HG03159 (cell line): ENCODE measurements at regions not wholly inside any gene's neighbourhood (a gene's known extent, or its start where the extent isn't known, plus 50 kb on each side); places are given as distances from the start of the nearest gene placed in this dataset.
"Not testable (repeated sequence)": the region's sequence is repeated elsewhere in the genome, so short reads cannot be mapped to it uniquely, and the experiment has no call there.

ENCODE experiments used
- ATAC-seq: cut with Tn5 transposase; IDR thresholded peaks from one replicate; pipeline ENCODE4 v1.9.1; 2021; ENCODE audit warnings: mild to moderate bottlenecking, moderate library complexity; ENCODE audit not compliant: unreplicated experiment

GRCh38 chr12:61934564-61934963 is 325.6 kb upstream of the USP15 start:
- no peak for ATAC-seq

DNA sequence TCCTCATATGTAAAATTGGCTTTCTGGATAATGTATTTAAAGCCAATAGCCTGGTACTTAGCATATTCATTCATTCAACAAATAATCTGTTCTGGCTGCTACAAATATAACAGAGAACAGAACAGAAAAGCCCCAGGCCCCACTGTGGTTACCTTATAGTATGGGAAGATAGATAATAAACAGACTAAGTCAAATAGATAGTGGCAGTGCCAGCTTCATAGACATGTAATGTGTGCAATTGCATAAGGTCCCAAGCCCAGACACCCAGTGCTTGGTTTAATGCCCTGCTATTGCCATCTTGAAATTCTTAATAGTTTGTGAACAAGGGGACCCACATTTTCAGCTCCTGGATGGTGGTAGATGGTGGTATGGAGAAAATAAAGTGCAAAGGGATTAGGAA is 320.2 kb upstream of the USP15 start:
- ATAC-seq, result no peak

GRCh38 chr12:61956545-61956944 is 303.7 kb upstream of the USP15 start:
- ATAC-seq, result no peak

GRCh38 chr12:61974461-61974860 is 285.7 kb upstream of the USP15 start:
- ATAC-seq, result no peak

- no peak for ATAC-seq
Measured at GRCh38 chr12:61985830-61986229, 274.4 kb upstream of the USP15 start.

DNA sequence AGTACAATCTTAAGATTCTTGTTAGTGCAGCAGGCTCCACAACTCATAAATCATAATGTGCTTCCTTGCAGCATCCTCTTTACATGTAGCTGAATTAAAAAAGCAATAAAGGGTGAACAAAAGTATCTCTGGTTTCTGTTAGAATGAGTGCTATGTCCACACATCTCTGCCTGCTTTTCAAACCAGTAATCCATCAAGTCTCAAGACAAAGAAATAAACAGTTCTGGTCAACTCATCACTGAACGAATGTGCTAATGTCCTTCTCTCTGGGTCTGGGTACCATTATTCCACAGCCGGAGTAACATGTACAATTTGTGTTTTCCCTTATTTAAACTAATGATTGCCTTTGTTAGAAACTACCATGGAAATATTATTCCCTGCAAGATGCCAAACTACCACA is 273.0 kb upstream of the USP15 start:
- ATAC-seq, result no peak

DNA sequence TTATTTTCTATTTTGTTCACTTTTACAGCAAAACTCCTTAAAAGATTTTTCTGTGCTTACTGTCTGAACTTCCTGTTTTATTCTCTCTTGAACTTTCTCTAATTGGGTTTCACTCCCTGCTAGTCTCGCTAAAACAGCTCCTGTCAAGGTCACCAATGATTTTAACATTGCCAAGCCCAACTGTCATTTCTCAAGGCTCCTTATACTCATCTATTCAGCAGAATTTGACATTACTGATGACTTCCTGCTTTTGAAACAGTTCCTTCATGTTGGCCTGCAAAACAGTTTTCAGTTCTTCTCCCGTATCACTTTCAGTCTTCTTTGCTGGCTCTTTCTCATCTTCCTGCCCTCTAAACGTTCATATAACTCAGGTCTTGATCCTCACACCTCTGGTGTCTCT is 268.5 kb upstream of the USP15 start:
- ATAC-seq, result no peak

- peak; percentile 81 for ATAC-seq
Measured at GRCh38 chr12:61993734-61994345, 266.4 kb upstream of the USP15 start.

DNA sequence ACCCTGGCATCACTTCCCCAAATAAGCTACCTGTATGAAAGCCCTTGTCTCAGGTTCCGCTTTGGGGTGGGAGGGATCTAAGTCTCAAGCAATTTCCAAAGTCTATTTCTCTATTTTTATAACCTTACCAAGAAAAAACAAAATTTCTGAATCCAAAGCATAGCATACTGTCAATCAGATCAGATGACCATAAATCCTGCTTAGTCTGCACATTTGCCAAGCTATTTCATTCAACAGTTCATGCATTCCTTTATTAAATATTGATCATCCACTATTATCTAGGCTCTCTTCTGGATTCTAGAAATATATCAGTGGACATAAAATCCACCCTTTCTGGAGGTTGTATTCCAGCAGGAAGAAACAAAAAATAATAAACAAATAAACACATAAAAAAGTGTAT is 263.5 kb upstream of the USP15 start:
- ATAC-seq, result no peak

DNA sequence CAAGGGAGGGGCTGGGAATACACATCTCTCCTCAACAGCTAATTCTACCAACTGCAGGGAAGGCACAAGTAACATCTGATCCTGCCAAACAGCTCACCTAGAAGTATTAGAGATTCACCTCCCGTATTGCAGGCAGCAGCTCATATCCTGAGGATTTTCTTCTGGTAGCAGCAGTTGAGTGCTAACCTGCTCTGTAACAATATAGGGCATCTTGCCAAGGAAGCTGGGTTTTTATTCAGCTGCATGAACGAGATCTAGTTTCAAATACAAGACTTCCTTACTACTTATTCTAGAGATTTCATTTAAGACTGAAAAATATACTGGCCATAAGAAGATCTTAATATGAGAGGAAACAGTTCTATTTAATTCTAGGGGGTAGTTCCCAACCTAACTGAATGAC is 261.4 kb upstream of the USP15 start:
- ATAC-seq, result no peak

GRCh38 chr12:61999311-61999710 is 260.9 kb upstream of the USP15 start:
- no peak for ATAC-seq

DNA sequence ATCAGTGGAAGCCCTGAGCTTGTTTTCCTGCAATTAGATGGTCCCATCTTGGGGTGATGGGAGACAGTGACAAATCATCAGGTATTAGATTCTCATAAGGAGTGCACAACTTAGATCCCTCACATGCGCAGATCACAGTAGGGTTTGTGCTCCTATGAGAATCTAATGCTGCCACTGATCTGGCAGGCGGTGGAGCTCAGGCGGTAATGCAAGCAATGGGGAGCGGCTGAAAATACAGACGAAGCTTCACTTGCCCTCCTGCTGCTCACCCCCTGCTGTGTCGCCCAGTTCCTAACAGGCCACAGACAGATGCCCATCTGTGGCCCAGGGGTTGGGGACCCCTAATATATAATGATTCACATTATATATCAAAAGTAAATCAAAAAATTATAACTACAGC is 258.8 kb upstream of the USP15 start:
- no peak for ATAC-seq

DNA sequence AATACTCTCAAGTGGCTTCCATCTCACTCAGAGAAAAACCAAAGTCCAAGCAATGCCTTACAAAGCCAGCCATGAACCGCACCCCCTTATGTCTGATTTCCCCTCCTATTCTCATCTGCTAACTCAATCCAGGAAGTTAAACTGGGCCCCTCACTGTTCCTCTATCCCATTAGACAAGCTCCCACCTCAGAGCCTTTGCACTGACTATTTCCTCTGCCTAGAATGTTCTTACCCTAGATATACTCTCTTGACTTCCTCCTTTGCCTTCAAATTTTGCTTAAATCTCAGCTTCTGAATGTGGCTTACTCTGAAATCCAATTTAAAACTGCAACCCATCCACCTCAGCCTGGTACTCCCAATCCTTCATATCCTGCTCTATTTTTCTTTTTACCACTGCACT is 257.0 kb upstream of the USP15 start:
- ATAC-seq, result no peak

- no peak for ATAC-seq
Measured at GRCh38 chr12:62003701-62004100, 256.5 kb upstream of the USP15 start.

DNA sequence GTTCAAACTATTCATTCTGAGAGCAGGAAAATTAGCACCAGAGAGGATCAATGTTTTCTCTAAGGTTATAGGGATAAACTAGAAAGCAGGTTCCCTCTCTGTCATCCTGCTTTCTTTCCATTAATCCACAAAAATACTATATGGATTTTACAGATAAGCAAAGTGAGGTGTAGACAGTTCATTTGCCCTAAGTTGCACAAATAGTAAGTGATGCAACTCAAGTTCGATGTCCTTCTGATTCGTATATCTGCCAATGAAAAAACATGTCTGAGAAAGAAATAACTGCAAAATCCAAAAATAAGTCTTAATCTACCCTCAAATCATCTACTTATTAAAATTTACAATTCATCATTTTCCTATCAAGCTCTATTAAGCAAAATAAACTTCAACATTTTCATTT is 254.6 kb upstream of the USP15 start:
- no peak for ATAC-seq

GRCh38 chr12:62006076-62006732 is 254.0 kb upstream of the USP15 start:
- ATAC-seq, result peak; percentile 88

- no peak for ATAC-seq
Measured at GRCh38 chr12:62008703-62009102, 251.5 kb upstream of the USP15 start.

GRCh38 chr12:62009445-62009844 is 250.8 kb upstream of the USP15 start:
- no peak for ATAC-seq

GRCh38 chr12:62010331-62010906 is 249.8 kb upstream of the USP15 start:
- not testable (repeated sequence) for ATAC-seq

- ATAC-seq, result not testable (repeated sequence)
Measured at GRCh38 chr12:62010973-62011372, 249.2 kb upstream of the USP15 start.

GRCh38 chr12:62014330-62014729 is 245.9 kb upstream of the USP15 start:
- no peak for ATAC-seq

- ATAC-seq, result no peak
Measured at GRCh38 chr12:62016021-62016420, 244.2 kb upstream of the USP15 start.

- no peak for ATAC-seq
Measured at GRCh38 chr12:62021808-62022207, 238.4 kb upstream of the USP15 start.
